ENCODE measurements at regions not wholly inside any gene's neighbourhood (a gene's known extent, or its start where the extent isn't known, plus 50 kb on each side); places are given as distances from the start of the nearest gene placed in this dataset.

DNA sequence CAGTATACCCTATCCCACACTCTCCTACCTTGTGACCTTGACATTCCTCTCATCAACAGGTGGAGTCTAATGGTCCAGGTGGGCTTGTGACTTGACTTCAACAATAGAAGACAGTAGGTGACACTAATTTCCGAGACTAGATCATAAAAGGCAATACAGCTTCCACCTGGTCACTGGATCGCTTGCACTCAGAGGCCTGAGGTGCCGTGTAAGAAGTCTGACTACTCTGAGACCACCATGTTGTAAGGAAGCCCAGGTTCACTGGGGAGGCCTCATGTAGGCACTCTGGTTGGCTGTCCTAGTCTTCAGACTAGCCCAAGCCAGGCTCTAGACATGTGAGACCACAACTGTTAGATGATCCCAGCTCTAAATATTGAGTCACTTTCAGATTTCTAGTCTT, 370.4 kb downstream of the MID1IP1 start:
- H3K9me3 Mint-ChIP-seq (ENCODE audit: low read depth): peaks cover 3% of the 10 kb centered on the region
- H3K4me3 Mint-ChIP-seq (ENCODE audit: low read depth): no peak overlapping the region
- no peak for DNase-seq (ENCODE audit: low spot score, unreplicated experiment)
- H3K27ac Mint-ChIP-seq: no peak overlapping the region
- TF ChIP-seq, protein P1, sequence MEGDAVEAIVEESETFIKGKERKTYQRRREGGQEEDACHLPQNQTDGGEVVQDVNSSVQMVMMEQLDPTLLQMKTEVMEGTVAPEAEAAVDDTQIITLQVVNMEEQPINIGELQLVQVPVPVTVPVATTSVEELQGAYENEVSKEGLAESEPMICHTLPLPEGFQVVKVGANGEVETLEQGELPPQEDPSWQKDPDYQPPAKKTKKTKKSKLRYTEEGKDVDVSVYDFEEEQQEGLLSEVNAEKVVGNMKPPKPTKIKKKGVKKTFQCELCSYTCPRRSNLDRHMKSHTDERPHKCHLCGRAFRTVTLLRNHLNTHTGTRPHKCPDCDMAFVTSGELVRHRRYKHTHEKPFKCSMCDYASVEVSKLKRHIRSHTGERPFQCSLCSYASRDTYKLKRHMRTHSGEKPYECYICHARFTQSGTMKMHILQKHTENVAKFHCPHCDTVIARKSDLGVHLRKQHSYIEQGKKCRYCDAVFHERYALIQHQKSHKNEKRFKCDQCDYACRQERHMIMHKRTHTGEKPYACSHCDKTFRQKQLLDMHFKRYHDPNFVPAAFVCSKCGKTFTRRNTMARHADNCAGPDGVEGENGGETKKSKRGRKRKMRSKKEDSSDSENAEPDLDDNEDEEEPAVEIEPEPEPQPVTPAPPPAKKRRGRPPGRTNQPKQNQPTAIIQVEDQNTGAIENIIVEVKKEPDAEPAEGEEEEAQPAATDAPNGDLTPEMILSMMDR (IDR thresholded peaks at IDR 0.05; ENCODE audit: unreplicated experiment): no peak
- H3K36me3 Mint-ChIP-seq (ENCODE audit: insufficient read depth): no peaks in the 10 kb centered on the region
- no peaks in the 10 kb centered on the region for H3K4me1 Mint-ChIP-seq (ENCODE audit: low read depth)
- no peaks in the 10 kb centered on the region for H3K27me3 Mint-ChIP-seq

DNA sequence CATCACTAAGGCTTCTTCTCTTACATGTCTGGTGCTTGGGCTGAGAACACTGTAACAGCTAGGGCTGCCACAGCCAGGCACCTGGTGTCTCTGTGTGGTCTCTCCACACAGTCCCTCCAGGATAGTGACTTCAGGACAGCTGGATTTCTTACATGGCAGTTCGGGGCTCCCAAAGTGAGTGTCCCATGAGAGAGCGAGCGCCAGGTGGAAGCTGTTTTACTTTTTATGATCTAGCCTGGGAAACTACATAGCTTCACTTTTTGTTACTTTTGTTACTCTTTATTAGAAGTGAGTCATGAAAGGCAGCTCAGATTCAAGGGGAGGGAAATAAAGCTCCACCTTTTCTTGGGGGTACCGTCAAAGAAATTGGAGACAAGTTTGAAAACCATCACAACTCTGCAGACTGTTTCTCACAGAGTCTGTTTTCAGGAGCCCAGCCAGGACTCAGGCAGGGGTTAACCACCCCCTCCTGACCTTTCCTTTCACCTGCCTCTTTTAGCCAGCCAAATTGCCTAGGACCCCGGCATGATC, 373.0 kb downstream of the MID1IP1 start:
- Mint-ChIP-seq H3K36me3 (ENCODE audit: insufficient read depth) (no peaks in the 10 kb centered on the region), H3K27ac (no peak overlapping the region), H3K4me1 (ENCODE audit: low read depth) (no peaks in the 10 kb centered on the region), H3K4me3 (ENCODE audit: low read depth) (no peak overlapping the region), H3K27me3 (no peaks in the 10 kb centered on the region), H3K9me3 (ENCODE audit: low read depth) (peaks cover 10% of the 10 kb centered on the region)
- no peak for DNase-seq (ENCODE audit: low spot score, unreplicated experiment)
- TF ChIP-seq, protein P1 (IDR thresholded peaks at IDR 0.05; ENCODE audit: unreplicated experiment): no peak

DNA sequence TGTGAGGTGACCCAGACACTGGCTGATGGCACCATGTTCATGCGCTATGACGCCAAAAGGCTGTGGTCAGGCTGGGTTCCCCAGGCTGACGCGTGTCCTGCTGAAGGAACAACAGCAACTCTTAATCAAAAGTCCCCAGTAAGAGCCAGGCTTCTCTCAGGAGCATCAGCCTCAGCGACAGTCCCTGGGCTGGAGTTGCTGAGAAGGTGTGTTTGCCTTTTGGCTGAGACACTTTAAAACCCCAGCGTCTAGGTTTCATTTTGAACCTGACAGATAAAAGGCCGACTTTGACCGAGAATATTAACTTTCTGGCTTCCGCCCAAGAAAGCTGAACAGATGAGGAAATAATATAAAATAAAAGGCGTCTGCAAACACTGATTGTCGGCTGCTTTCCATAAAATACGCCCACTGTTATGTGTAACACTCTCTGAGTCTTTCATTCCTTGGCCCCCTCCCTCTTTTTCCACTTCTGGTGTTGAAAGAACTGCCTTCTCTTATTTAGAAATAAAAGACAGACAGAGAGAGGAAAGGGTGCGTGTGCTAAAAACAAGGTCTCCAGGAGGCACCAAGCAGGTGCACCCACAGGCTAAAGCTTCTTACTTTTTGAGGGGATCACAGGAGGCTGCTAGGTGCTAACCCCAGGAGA, 373.6 kb downstream of the MID1IP1 start:
- H3K27ac Mint-ChIP-seq: no peak overlapping the region
- peaks cover 10% of the 10 kb centered on the region for H3K9me3 Mint-ChIP-seq (ENCODE audit: low read depth)
- no peak overlapping the region for H3K4me3 Mint-ChIP-seq (ENCODE audit: low read depth)
- H3K27me3 Mint-ChIP-seq: no peaks in the 10 kb centered on the region
- no peaks in the 10 kb centered on the region for H3K36me3 Mint-ChIP-seq (ENCODE audit: insufficient read depth)
- TF ChIP-seq, protein P1 (IDR thresholded peaks at IDR 0.05; ENCODE audit: unreplicated experiment): no peak
- DNase-seq (ENCODE audit: low spot score, unreplicated experiment): no peak
- H3K4me1 Mint-ChIP-seq (ENCODE audit: low read depth): no peaks in the 10 kb centered on the region

DNA sequence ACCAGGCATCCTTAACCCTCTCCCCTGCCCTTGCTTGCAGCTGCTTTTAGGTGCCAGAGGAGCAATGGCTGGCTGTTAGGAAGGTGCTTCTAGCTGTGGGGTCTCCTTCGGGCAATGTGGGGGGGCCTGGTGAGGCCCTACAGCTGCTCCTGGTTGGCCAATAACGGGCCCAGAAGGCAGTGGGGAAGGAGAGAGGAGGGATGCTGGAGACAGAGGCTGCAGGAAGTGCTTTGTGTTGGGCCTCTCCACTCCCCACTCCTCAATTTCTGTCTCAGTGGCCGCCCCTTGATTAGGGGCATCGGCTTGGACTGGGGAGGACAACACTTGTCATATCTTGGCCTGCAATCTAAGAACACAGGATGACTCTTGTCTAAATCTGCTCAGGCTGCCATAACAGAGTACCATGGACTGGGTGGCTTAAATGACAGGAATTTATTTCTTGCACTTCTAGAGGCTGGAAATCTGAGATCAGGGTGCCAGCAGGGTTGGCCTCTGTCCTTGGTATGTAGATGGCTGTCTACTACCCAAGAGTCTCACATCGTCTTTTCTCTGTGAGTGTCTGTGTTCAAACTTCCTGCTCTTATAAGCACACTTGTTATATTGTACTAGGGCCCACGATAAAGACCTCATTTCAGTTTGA, 374.3 kb downstream of the MID1IP1 start:
- no peaks in the 10 kb centered on the region for H3K4me1 Mint-ChIP-seq (ENCODE audit: low read depth)
- no peak overlapping the region for H3K4me3 Mint-ChIP-seq (ENCODE audit: low read depth)
- DNase-seq (ENCODE audit: low spot score, unreplicated experiment): no peak
- H3K27me3 Mint-ChIP-seq: no peaks in the 10 kb centered on the region
- H3K9me3 Mint-ChIP-seq (ENCODE audit: low read depth): peaks cover 10% of the 10 kb centered on the region
- TF ChIP-seq, protein P1 (IDR thresholded peaks at IDR 0.05; ENCODE audit: unreplicated experiment): no peak
- no peaks in the 10 kb centered on the region for H3K36me3 Mint-ChIP-seq (ENCODE audit: insufficient read depth)
- H3K27ac Mint-ChIP-seq: no peak overlapping the region

DNA sequence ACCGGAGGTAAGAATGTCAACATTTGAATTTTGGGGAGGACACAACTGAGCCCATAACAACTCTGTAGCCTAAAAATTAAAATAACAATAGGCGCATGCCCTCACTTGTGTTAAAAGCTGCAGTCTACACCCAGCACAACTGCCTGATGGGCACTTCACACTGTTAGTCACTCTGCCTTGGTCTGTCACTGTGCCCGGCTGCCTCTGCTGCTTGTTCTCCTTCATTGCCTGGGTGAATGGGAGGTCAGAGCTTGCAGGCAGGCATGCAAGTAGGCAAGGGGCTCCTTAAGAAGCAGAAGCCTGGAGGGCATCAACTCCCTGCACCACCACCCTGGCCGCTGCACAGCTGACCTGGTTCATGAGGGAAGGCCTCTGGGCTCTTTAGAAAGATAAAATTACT, 374.8 kb downstream of the MID1IP1 start:
- H3K9me3 Mint-ChIP-seq (ENCODE audit: low read depth): peaks cover 10% of the 10 kb centered on the region
- no peak for DNase-seq (ENCODE audit: low spot score, unreplicated experiment)
- H3K4me3 Mint-ChIP-seq (ENCODE audit: low read depth): no peak overlapping the region
- TF ChIP-seq, protein P1 (IDR thresholded peaks at IDR 0.05; ENCODE audit: unreplicated experiment): no peak
- H3K36me3 Mint-ChIP-seq (ENCODE audit: insufficient read depth): no peaks in the 10 kb centered on the region
- H3K4me1 Mint-ChIP-seq (ENCODE audit: low read depth): no peaks in the 10 kb centered on the region
- no peaks in the 10 kb centered on the region for H3K27me3 Mint-ChIP-seq
- no peak overlapping the region for H3K27ac Mint-ChIP-seq
